GM12878 (cell line): ENCODE measurements at regions not wholly inside any gene's neighbourhood (a gene's known extent, or its start where the extent isn't known, plus 50 kb on each side); places are given as distances from the start of the nearest gene placed in this dataset.

Source experiments
- ATAC-seq: fragments of 200-7000 bp; cut with Tn5 transposase; 3 replicates; pipeline ENCODE4 v1.9.1; 2020; ENCODE audit warnings: mild to moderate bottlenecking, moderate library complexity
- BruUV-seq: library from RNA; stranded (reverse); fragments of 400-500 nt; replicated peaks from 2 replicates; lab custom pipeline; 2021; lab: Mats Ljungman, UMichigan
- CTCF ChIA-PET: fragments of 300-600 bp; sonication (Branson Sonifier 250); formaldehyde crosslinking; extraction: SDS; loops from one replicate; lab custom pipeline; 2021; ENCODE audit warnings: inconsistent platforms; lab: Yijun Ruan, JAX
- POLR2A ChIA-PET: fragments of 350-600 bp; formaldehyde crosslinking; extraction: SDS; loops from one replicate; lab custom pipeline; 2021; ENCODE audit warnings: inconsistent platforms; lab: Charles Lee
- RAD21 ChIA-PET: fragments of 300-600 bp; sonication (Branson Sonifier 250); formaldehyde crosslinking; loops from one replicate; lab custom pipeline; 2023; ENCODE audit warnings: antibody characterized with exemption; ENCODE audit not compliant: unreplicated experiment; lab: Charles Lee
- SMC1A ChIA-PET: fragments of 300-600 bp; sonication (Branson Sonifier 250); formaldehyde crosslinking; loops from one replicate; lab custom pipeline; 2023; ENCODE audit not compliant: unreplicated experiment, uncharacterized antibody; lab: Charles Lee
- DNase-seq: peaks from one replicate; pipeline ENCODE4 v3.0.0-alpha.2; 2011; ENCODE audit warnings: low read depth, low spot score
- FAIRE-seq: peaks from 3 replicates; lab custom pipeline; 2011; peaks lifted over from hg19 to GRCh38; lab: Jason Lieb, UNC
- H2AFZ ChIP-seq: 2 replicates; pipeline ENCODE4 v1.6.0; 2011; ENCODE audit warnings: low read depth, low read length, control low read depth; ENCODE audit not compliant: control insufficient read depth
- H3K27ac ChIP-seq: 2 replicates; pipeline ENCODE4 v1.5.1; 2011; ENCODE audit warnings: control low read depth; ENCODE audit not compliant: control insufficient read depth, insufficient read depth
- H3K27me3 ChIP-seq, 2 experiments: replicated peaks in 1 of 2; 2 replicates each; pipeline versions ENCODE4 v1.6.0 to v1.6.1; 2011; ENCODE audit warnings: low read length in 1 of 2; ENCODE audit not compliant: control insufficient read depth in 2 of 2, insufficient read depth in 2 of 2
- H3K36me3 ChIP-seq, 2 experiments: 2 replicates each; pipeline ENCODE4 v1.5.1; 2011; ENCODE audit warnings: low read length in 1 of 2; ENCODE audit not compliant: control insufficient read depth in 2 of 2, insufficient read depth in 2 of 2
- H3K4me1 ChIP-seq: 2 replicates; pipeline ENCODE4 v1.6.1; 2011; ENCODE audit warnings: mild to moderate bottlenecking, low read length, moderate library complexity, mixed read lengths; ENCODE audit not compliant: control insufficient read depth, insufficient read depth
- H3K4me2 ChIP-seq: 2 replicates; pipeline ENCODE4 v1.6.0; 2011; ENCODE audit warnings: control low read depth; ENCODE audit not compliant: control insufficient read depth, insufficient read depth
- H3K4me3 ChIP-seq: fragments of 200-600 bp; sonication (generic); 2 replicates; pipeline ENCODE4 v1.5.1; 2016
- H3K79me2 ChIP-seq: 2 replicates; pipeline ENCODE4 v1.6.0; 2011; ENCODE audit warnings: low read length; ENCODE audit not compliant: control insufficient read depth, insufficient read depth
- H3K9ac ChIP-seq: 2 replicates; pipeline ENCODE4 v1.8.0; 2011; ENCODE audit warnings: low read length, control low read depth, mixed read lengths; ENCODE audit not compliant: control insufficient read depth, insufficient read depth
- H3K9me3 ChIP-seq: replicated peaks from 3 replicates; pipeline ENCODE4 v1.5.1; 2011; ENCODE audit warnings: mild to moderate bottlenecking, low read length; ENCODE audit not compliant: control insufficient read depth, insufficient read depth
- H4K20me1 ChIP-seq: 2 replicates; pipeline ENCODE4 v1.6.0; 2011; ENCODE audit not compliant: control insufficient read depth, insufficient read depth
- CHD4 ChIP-seq: fragments of 200-600 bp; sonication (generic); IDR thresholded peaks from 2 replicates; pipeline ENCODE4 v1.6.1; 2016; ENCODE audit warnings: mild to moderate bottlenecking
- E4F1 ChIP-seq: fragments of 450-650 bp; IDR thresholded peaks from 2 replicates; pipeline ENCODE4 v1.6.1; 2018; ENCODE audit warnings: borderline replicate concordance, mild to moderate bottlenecking; ENCODE audit not compliant: partially characterized antibody
- FOXK2 ChIP-seq: fragments of 450-650 bp; IDR thresholded peaks from 2 replicates; pipeline ENCODE4 v1.6.1; 2017; ENCODE audit warnings: mild to moderate bottlenecking, moderate library complexity
- GABPA ChIP-seq: IDR thresholded peaks from 2 replicates; pipeline ENCODE4 v1.6.1; 2014; ENCODE audit warnings: antibody characterized with exemption, low read depth, mild to moderate bottlenecking, inconsistent platforms
- HSF1 ChIP-seq: fragments of 150-350 bp; IDR thresholded peaks from 2 replicates; pipeline ENCODE4 v1.6.1; 2014; ENCODE audit warnings: mild to moderate bottlenecking, low read depth, low read length
- MAX ChIP-seq: IDR thresholded peaks from 2 replicates; pipeline ENCODE4 v1.6.1; 2012; ENCODE audit warnings: low read depth, low read length, improper control_type of control experiment
- MTA3 ChIP-seq: IDR thresholded peaks from 2 replicates; pipeline ENCODE4 v1.6.1; 2012; ENCODE audit warnings: low read length, inconsistent platforms, borderline replicate concordance
- NFIC ChIP-seq: IDR thresholded peaks from 2 replicates; pipeline ENCODE4 v1.6.1; 2012; ENCODE audit warnings: low read depth, mild to moderate bottlenecking, inconsistent platforms, low read length, moderate library complexity
- NR2C1 ChIP-seq: fragments of 450-650 bp; IDR thresholded peaks from 2 replicates; pipeline ENCODE4 v1.6.1; 2017; ENCODE audit warnings: antibody characterized with exemption, mild to moderate bottlenecking, moderate library complexity
- PAX8 ChIP-seq: fragments of 450-650 bp; IDR thresholded peaks from 2 replicates; pipeline ENCODE4 v1.6.1; 2017; ENCODE audit warnings: mild to moderate bottlenecking, moderate library complexity
- RELA ChIP-seq: fragments of 450-650 bp; IDR thresholded peaks from 2 replicates; pipeline ENCODE4 v1.8.0; 2014; ENCODE audit warnings: borderline replicate concordance; ENCODE audit not compliant: partially characterized antibody
- RUNX3 ChIP-seq: IDR thresholded peaks from 2 replicates; pipeline ENCODE4 v1.6.1; 2012; ENCODE audit warnings: low read length, inconsistent platforms
- WGBS: methylation state at CpG from one replicate; pipeline ENCODE4 v1.1.6; 2016; ENCODE audit warnings: low lambda C conversion rate; ENCODE audit not compliant: insufficient replicate concordance, insufficient coverage; ENCODE audit errors: missing lambda C conversion rate; 5-methylcytosine and 5-hydroxymethylcytosine counted together
- in situ Hi-C: fragments of 300-500 bp; cut with MboI; formaldehyde crosslinking; loops from 9 replicates; pipeline ENCODE4 v1.14.3; 2018; ENCODE audit warnings: mixed read lengths
- intact Hi-C: fragments of 100-400 bp; cut with micrococcal nuclease; formaldehyde crosslinking; loops from one replicate; pipeline ENCODE4 v1.14.2; 2022; ENCODE audit not compliant: unreplicated experiment

- WGBS: 18% methylated on average over 7 of the region's 7 CpGs
Measured at GRCh38 chr19:56947206-56947605, 106.7 kb upstream of the PEG3 start.

More at GRCh38 chr19:56947206-56947605, 106.7 kb upstream of the PEG3 start:
- Histone ChIP-seq H3K4me1 (no peaks in the 10 kb centered on the region), H4K20me1 (no peaks in the 10 kb centered on the region), H3K27me3 (no peaks in the 10 kb centered on the region), H3K4me2 (no peak overlapping the region), H2AFZ (no peak overlapping the region), H3K79me2 (no peaks in the 10 kb centered on the region), H3K27ac (no peak overlapping the region), H3K4me3 (no peak overlapping the region), H3K9me3 (no peaks in the 10 kb centered on the region; the same call in 2 of the 3 replicates), H3K36me3 (no peaks in the 10 kb centered on the region), H3K9ac (no peak overlapping the region)
- no peak for FAIRE-seq
- ChIA-PET POLR2A (no interaction called here), RAD21 (no interaction called here), CTCF (no interaction called here), SMC1A (no interaction called here)
- ATAC-seq: no peak
- no peak for DNase-seq
- in situ Hi-C loops (no loop called here), intact Hi-C loops (no loop called here)
- TF ChIP-seq MTA3: no peak
- no peak for TF ChIP-seq RUNX3
- no peak for TF ChIP-seq E4F1
- TF ChIP-seq GABPA: no peak
- TF ChIP-seq NR2C1: no peak
- no peak for TF ChIP-seq MAX
- TF ChIP-seq FOXK2: no peak
- TF ChIP-seq RELA: no peak
- TF ChIP-seq HSF1: no peak
- no peak for TF ChIP-seq PAX8
- no peak for TF ChIP-seq CHD4
- no peak for TF ChIP-seq NFIC
- no TSS peak for BruUV-seq
